HG03196 (cell line): ENCODE measurements at regions not wholly inside any gene's neighbourhood (a gene's known extent, or its start where the extent isn't known, plus 50 kb on each side); places are given as distances from the start of the nearest gene placed in this dataset.

Experiments
- ATAC-seq: cut with Tn5 transposase; IDR thresholded peaks from one replicate; pipeline ENCODE4 v1.9.1; 2021; ENCODE audit not compliant: unreplicated experiment

DNA sequence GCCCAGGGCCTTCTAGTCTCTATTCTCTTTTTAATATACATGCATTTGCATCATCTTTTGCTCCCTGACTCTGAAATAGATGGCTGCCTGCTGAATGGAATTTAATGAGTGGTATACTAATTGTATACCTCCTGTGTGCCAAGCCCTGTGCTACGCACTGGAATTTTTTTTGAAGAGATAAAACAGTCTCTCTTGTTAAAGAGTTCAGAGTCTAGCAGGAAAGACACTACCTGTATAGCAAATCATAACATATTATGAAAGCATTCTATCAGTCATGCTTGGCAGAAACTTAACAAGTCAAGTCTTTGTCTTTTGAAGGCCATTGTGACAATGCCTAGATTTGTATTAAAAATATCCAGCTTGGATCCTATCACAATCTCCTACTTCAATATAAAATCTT is 63.7 kb upstream of the SESN3 start:
- ATAC-seq = no peak

DNA sequence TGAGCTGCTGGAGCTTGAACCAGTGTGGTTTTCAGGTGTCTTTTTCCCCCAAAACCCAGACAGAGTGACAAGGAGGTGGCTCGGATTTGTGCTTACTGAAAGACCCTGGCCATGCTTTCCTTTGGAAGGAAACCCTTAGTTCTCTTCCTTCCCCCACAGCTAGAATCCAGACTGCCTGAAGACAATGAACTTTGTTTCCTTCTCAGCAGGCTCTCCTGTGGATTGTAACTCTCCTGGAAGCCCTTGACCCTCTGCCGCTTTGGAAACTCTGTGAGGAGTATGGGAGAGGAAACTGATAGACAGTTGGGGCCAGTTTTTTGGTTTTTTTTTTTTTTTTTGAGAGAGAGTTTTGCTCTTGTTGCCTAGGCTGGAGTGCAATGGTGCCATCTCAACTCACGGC is 62.1 kb upstream of the SESN3 start:
- no peak for ATAC-seq

DNA sequence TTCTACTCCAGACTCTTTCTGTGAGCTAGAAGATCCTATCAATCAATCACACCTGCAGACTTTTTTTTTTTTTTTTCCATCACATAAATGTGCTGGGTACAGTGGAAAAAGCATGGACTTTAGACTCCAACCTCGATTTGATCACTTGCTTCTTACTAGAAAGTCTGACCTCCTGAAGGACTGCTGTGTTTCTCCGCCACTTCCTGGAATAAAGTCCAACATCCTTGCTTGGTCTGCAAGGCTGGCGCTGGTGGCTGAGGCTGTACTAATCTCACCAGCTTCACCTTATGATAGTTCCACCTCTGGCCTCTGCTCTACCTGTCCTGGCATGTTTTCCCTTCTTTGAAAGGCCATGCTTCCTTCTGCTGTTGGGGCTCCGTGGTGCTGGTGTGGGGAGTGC is 60.9 kb upstream of the SESN3 start:
- no peak for ATAC-seq

DNA sequence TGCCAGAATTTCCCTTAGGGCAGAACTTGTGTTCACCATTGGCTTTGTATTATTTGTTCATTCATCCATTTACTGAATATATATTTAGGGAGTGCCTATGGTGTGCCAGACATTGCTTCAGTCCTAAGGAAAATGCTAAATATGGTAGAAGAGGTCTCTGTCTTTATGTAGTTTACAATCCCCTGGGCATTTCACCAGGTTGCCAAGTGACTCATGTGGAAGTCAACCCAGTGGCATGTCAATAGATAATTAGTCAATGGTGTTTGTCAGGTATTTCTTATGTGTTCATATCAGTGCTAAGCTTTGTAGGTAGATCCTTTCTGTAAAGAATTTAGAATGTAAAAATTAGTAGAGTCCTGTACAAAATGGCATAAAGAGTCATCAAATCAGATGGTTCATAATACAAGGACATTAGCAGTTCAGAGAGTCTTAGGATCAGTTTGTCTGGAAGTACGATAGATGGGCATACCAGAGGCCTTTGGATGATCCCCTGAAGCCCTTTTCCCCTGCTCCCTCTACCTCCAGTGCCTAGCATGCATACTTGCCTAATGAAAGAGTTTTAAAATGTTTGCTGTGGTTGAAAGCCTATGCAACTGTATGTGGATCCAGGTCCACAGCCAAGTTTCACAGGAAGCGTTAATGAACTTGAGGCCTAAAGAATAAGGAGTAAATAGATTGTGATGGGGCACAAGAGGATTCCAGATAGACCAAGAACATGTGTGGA is 58.5 kb upstream of the SESN3 start:
- ATAC-seq = no peak

DNA sequence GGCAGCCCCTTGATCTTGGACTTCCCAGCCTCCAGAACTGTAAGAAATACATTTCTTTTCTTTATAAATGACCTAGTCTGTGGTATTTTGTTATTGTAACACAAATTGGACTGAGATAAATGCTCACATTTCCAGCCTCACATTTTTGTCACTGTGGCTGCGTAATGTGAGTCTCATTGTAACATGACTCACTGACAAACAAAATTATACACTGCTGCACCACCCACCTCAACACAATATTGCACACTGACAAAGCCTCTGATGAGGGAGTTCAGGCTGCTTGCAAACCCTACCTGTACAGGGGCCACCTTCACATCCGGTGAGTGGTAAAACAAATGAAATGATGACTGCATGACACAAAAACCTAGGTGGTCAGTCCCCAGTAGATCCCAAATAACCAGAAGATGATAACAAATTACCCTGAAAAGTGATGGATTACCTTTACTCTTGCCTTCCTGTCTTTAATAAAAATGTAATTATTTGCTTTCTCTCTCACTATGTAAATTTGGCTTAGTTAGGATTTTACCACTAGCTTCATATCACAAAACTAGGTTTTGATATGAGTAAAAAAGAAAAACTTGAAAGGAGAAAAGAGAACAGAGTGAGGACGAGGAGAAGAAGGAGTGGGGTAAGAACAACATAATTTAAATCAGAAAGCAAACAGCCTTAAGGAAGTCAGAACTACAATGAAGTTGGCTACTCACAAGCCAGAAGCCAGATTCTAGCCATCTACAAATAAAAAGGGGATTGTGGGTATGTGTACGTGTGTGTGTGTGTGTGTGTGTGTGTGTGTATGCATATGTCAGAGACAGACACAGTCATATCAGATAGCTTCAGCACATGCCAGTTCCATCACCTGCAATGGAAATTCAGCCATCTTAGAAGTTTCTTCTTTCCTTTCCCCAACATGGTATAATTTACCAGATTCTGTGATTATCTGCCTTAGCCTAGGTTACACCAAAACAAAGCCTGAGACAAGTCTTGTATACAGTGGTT is 53.4 kb upstream of the SESN3 start:
- ATAC-seq = no peak

DNA sequence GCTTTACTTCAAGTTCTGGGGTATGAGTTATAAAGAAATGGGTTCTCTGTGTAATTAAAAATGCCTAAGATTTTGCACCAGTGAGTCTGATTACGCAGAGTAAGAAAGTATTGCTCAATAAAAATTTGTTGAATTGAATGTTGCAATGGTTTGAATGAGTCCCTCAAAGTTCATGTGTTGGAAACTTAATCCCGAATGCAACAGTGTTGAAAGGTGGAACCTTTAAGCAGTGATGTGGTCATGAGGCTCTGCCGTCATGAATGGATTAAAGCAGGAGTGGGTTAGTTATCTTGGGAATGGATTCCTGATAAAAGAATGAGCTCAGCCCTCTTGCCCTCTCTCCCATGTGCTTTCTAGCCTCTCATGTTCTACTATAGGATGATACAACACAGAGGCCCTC is 52.6 kb upstream of the SESN3 start:
- no peak for ATAC-seq

DNA sequence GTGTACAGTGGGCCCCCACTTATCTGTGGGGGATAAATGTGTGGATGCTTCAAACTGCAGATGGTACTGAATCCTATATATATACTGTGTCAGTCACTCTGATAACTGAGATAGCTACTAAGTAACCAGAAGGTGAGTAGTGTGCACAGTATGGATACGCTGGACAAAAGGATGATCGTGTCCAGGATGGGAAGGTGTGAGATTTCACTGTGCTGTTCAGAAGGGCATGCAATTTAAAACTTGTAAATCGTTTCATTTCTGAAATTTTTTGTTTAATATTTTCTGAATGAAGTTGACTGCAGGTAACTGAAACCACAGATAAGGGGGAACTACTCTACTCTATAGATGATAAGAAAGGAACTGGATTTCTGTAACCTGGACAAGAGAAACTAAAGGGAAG is 52.1 kb upstream of the SESN3 start:
- no peak for ATAC-seq

DNA sequence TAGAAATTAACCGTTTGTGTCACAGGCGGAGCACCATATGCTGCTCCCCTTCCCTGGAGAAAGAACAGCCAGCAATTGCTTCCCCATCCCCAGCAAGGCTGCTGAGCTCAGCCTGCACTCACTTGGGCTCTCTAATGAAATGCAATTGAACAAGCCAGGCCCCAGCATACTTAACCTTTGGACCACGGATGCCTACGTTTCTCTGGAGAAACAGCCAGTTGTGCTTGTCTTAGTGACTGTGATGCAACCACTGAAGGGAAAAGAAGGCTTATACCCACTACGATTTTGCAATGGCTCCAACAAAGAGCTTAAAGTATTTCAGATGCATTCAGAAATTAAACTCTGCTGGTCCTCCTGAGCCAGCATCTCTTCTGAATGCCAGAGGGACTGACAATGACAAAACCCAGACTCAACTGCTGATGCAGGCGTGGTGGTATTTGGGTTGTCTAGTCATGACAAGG is 51.3 kb upstream of the SESN3 start:
- ATAC-seq = no peak
